ENCODE measurements at regions not wholly inside any gene's neighbourhood (a gene's known extent, or its start where the extent isn't known, plus 50 kb on each side); places are given as distances from the start of the nearest gene placed in this dataset.
A peak's percentile ranks its signal among the peaks of the same experiment; 100 is the strongest.

DNA sequence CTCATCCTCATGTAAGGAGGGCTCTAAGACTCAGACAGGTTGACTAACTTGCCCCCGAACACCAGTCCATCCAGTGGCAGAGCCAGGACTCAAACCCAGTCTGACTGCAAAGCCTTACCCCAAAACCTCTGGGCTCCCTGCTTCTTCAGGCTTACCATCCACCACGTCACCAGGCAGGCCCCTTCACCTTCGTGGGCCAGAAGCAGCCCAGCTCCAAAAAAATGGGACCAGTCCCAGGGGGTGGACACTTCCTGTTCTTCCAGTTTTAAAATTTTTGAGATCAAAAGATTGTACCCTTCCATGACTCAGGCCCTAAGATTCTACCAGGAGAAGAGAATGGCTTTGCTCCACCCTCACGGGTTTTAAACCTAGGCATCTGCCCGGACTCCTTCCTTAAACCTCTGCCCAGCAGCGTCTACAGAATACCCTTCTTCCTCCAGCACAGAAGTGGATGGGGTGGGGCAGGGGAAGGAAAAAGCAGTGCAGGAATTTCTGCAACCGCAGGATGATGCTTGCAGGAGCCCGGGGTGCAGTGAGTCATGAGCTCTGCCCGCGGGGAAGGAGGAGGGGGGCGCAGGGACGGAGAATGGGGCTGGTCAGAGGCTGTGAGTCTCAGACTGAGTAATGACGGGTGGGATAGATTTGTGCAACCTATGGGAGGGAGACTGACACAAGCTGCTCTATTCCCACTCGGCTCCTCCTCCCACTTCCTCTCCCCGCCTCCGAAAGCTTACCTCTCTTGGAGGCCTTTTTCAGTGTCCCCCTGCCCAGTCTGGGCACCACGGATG is 50.4 kb upstream of the STXBP1 start:
- H3K36me3 ChIP-seq: no peaks in the 10 kb centered on the region
- H3K9me3 ChIP-seq: no peaks in the 10 kb centered on the region
- in situ Hi-C loops (cut with MboI; ENCODE audit: low sequenced_read_pairs in 4 of 4): no loop called here
- no peak overlapping the region for H3K4me3 ChIP-seq
- intact Hi-C loops (cut with DNase I; ENCODE audit: low total_unique reads): no loop called here
- DNase-seq (peak; percentile 47 to 72), ATAC-seq (peak; percentile 46 to 68)
- peak overlapping the region; percentile 65 to 76 (median 75) for H3K27ac ChIP-seq
- TF ChIP-seq CTCF (IDR thresholded peaks at IDR 0.05 in 4 of 5, conservative IDR thresholded peaks at IDR 0.05 in 1 of 5) (no peak), POLR2A (IDR thresholded peaks at IDR 0.05) (peak in 1 of 2 donors; percentile 8)
- H3K27me3 ChIP-seq: no peaks in the 10 kb centered on the region
- H3K4me1 ChIP-seq: peaks cover 38 to 43% of the 10 kb centered on the region in 2 donors
